Thyroid gland (tissue), 4 donors: ENCODE measurements at regions not wholly inside any gene's neighbourhood (a gene's known extent, or its start where the extent isn't known, plus 50 kb on each side); places are given as distances from the start of the nearest gene placed in this dataset.

ENCODE experiments used
- POLR2A ChIP-seq, 2 donors: fragments of 450-650 bp; IDR thresholded peaks; one replicate each; pipeline ENCODE4 v1.6.1; 2017; ENCODE audit warnings: antibody characterized with exemption in 2 of 2, mild to moderate bottlenecking in 2 of 2, moderate library complexity in 1 of 2
- TF ChIP-seq, protein P1 (sequence below), 6 experiments: fragments of 200-600 bp in 3 of 6; fragments of 450-650 bp in 3 of 6; sonication (generic) in 3 of 6; IDR thresholded peaks; one replicate each; pipeline ENCODE4 v1.5.1; 2016 to 2019; ENCODE audit warnings: antibody characterized with exemption in 6 of 6, mild to moderate bottlenecking in 2 of 6, inconsistent platforms in 1 of 6, moderate library complexity in 1 of 6

DNA sequence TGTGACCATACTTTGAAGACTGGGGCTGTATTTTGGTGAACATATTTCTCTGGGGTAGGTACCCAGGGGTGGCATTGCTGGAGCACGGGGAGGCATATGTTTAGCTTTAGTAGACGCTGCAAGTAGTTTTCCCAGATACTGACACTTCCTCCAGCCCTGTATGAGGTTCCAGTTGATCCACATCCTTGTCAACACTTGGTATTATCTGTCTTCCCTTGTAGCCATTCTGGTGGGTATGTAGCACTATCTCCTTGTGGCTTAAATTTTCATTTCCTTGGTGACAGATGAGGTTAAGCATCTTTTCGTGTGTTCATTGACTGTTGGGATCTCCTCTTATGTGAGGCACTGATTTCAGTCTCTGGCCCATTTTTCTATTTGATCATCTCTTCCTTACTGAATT lies 179.1 kb downstream of the PHETA1 start:
- TF ChIP-seq, protein P1, sequence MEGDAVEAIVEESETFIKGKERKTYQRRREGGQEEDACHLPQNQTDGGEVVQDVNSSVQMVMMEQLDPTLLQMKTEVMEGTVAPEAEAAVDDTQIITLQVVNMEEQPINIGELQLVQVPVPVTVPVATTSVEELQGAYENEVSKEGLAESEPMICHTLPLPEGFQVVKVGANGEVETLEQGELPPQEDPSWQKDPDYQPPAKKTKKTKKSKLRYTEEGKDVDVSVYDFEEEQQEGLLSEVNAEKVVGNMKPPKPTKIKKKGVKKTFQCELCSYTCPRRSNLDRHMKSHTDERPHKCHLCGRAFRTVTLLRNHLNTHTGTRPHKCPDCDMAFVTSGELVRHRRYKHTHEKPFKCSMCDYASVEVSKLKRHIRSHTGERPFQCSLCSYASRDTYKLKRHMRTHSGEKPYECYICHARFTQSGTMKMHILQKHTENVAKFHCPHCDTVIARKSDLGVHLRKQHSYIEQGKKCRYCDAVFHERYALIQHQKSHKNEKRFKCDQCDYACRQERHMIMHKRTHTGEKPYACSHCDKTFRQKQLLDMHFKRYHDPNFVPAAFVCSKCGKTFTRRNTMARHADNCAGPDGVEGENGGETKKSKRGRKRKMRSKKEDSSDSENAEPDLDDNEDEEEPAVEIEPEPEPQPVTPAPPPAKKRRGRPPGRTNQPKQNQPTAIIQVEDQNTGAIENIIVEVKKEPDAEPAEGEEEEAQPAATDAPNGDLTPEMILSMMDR (IDR thresholded peaks at IDR 0.05), result no peak
- TF ChIP-seq POLR2A (IDR thresholded peaks at IDR 0.05), result no peak
